ENCODE measurements at regions not wholly inside any gene's neighbourhood (a gene's known extent, or its start where the extent isn't known, plus 50 kb on each side); places are given as distances from the start of the nearest gene placed in this dataset.

DNA sequence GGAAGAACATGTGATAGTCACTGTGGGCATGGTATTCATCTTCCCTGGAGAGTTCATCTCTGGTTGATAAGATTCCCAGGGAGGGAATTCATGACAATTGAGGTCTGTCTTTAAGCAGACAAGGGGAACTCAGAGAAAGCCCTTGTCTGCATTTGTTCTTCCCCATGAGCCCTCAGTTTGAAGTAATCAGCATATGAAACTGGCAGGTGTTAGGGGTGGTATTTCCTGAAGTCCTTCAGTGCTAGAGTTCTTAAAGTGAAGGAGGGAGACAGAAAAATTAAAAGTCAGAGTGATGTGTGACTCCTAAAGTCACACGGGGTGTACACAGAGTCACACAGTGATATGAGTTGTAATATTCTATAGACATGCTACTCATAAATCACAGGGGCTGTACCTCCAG lies 60.6 kb upstream of the SYK start:
- no peak for DNase-seq (ENCODE audit: low read depth)
- TF ChIP-seq, protein P1, sequence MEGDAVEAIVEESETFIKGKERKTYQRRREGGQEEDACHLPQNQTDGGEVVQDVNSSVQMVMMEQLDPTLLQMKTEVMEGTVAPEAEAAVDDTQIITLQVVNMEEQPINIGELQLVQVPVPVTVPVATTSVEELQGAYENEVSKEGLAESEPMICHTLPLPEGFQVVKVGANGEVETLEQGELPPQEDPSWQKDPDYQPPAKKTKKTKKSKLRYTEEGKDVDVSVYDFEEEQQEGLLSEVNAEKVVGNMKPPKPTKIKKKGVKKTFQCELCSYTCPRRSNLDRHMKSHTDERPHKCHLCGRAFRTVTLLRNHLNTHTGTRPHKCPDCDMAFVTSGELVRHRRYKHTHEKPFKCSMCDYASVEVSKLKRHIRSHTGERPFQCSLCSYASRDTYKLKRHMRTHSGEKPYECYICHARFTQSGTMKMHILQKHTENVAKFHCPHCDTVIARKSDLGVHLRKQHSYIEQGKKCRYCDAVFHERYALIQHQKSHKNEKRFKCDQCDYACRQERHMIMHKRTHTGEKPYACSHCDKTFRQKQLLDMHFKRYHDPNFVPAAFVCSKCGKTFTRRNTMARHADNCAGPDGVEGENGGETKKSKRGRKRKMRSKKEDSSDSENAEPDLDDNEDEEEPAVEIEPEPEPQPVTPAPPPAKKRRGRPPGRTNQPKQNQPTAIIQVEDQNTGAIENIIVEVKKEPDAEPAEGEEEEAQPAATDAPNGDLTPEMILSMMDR (IDR thresholded peaks at IDR 0.05; ENCODE audit: insufficient read depth, low read depth, low read length), result no peak
- H3K4me3 ChIP-seq (ENCODE audit: low read depth, low read length), result no peak overlapping the region

GRCh38 chr9:90737742-90738141 lies 63.9 kb upstream of the SYK start:
- H3K4me3 ChIP-seq (ENCODE audit: low read depth, low read length), result no peak overlapping the region
- TF ChIP-seq, protein P1 (IDR thresholded peaks at IDR 0.05; ENCODE audit: insufficient read depth, low read depth, low read length), result no peak
- DNase-seq (ENCODE audit: low read depth), result no peak

- DNase-seq (ENCODE audit: low read depth), result no peak
- no peak overlapping the region for H3K4me3 ChIP-seq (ENCODE audit: low read depth, low read length)
- TF ChIP-seq, protein P1 (IDR thresholded peaks at IDR 0.05; ENCODE audit: insufficient read depth, low read depth, low read length), result no peak
These were observed 65.7 kb upstream of the SYK start for GRCh38 chr9:90735952-90736351.

DNA sequence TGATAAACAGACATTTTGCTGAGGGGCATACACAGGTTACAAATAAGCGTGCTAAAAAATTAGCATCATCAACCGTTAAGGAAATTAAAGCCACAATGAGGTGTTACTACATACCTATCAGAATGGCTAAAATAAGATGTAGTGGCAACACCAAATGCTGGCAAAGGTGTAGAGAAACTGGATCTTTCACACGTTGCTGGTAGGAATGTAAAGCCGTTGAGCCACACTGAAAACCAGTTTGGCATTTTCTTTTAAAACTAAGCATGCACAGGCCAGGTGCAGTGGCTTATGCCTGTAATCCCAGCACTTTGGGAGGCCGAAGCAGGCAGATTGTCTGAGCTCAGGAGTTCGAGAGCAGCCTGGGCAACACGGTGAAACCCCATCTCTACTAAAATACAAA lies 67.0 kb upstream of the SYK start:
- TF ChIP-seq, protein P1 (IDR thresholded peaks at IDR 0.05; ENCODE audit: insufficient read depth, low read depth, low read length), result no peak
- no peak overlapping the region for H3K4me3 ChIP-seq (ENCODE audit: low read depth, low read length)
- no peak for DNase-seq (ENCODE audit: low read depth)

GRCh38 chr9:90729351-90729750 lies 72.3 kb upstream of the SYK start:
- DNase-seq (ENCODE audit: low read depth), result no peak
- TF ChIP-seq, protein P1 (IDR thresholded peaks at IDR 0.05; ENCODE audit: insufficient read depth, low read depth, low read length), result no peak
- no peak overlapping the region for H3K4me3 ChIP-seq (ENCODE audit: low read depth, low read length)

GRCh38 chr9:90727488-90727887 lies 74.1 kb upstream of the SYK start:
- no peak for DNase-seq (ENCODE audit: low read depth)
- TF ChIP-seq, protein P1 (IDR thresholded peaks at IDR 0.05; ENCODE audit: insufficient read depth, low read depth, low read length), result no peak

GRCh38 chr9:90726215-90726614 lies 75.4 kb upstream of the SYK start:
- DNase-seq (ENCODE audit: low read depth), result no peak
- TF ChIP-seq, protein P1 (IDR thresholded peaks at IDR 0.05; ENCODE audit: insufficient read depth, low read depth, low read length), result no peak
- no peak overlapping the region for H3K4me3 ChIP-seq (ENCODE audit: low read depth, low read length)

More at GRCh38 chr9:90727488-90727887, 74.1 kb upstream of the SYK start:
- H3K4me3 ChIP-seq (ENCODE audit: low read depth, low read length), result no peak overlapping the region
